Cardiac septum (tissue), 1 donor: ENCODE measurements at regions not wholly inside any gene's neighbourhood (a gene's known extent, or its start where the extent isn't known, plus 50 kb on each side); places are given as distances from the start of the nearest gene placed in this dataset.

Experiments used
- DNase-seq: peaks from one replicate; pipeline ENCODE4 v3.0.0-alpha.2; 2020; ENCODE audit warnings: low spot score
- intact Hi-C: fragments of 100-400 bp; cut with DNase I; formaldehyde crosslinking; loops from one replicate; pipeline ENCODE4 v1.14.0; 2022
- donor health status: DM: no; HTN: no; CAD: no.

- intact Hi-C loops: no loop called here
- no peak for DNase-seq
Measured at GRCh38 chr1:82632155-82632554, 831.4 kb downstream of the ADGRL2 start.

- no peak for DNase-seq
- intact Hi-C loops: no loop called here
Measured at GRCh38 chr1:82628887-82629286, 828.2 kb downstream of the ADGRL2 start.

- DNase-seq: no peak
Measured at GRCh38 chr1:82625537-82625936, 824.8 kb downstream of the ADGRL2 start.

GRCh38 chr1:82621076-82621475 lies 820.3 kb downstream of the ADGRL2 start:
- DNase-seq: no peak
- intact Hi-C loops: no loop called here

More at GRCh38 chr1:82625537-82625936, 824.8 kb downstream of the ADGRL2 start:
- intact Hi-C loops: no loop called here

- DNase-seq: no peak
- intact Hi-C loops: no loop called here
Measured at GRCh38 chr1:82614090-82614489, 813.4 kb downstream of the ADGRL2 start.

- DNase-seq: no peak
- intact Hi-C loops: no loop called here
Measured at GRCh38 chr1:82612986-82613385, 812.3 kb downstream of the ADGRL2 start.

- DNase-seq: no peak
- intact Hi-C loops: no loop called here
Measured at GRCh38 chr1:82606546-82606945, 805.8 kb downstream of the ADGRL2 start.

- intact Hi-C loops: no loop called here
- no peak for DNase-seq
Measured at GRCh38 chr1:82604524-82604923, 803.8 kb downstream of the ADGRL2 start.

GRCh38 chr1:82600314-82600713 lies 799.6 kb downstream of the ADGRL2 start:
- intact Hi-C loops: no loop called here
- DNase-seq: no peak

- no peak for DNase-seq
- intact Hi-C loops: no loop called here
Measured at GRCh38 chr1:82598812-82599211, 798.1 kb downstream of the ADGRL2 start.

GRCh38 chr1:82598337-82598736 lies 797.6 kb downstream of the ADGRL2 start:
- intact Hi-C loops: no loop called here
- no peak for DNase-seq

GRCh38 chr1:82597649-82598048 lies 796.9 kb downstream of the ADGRL2 start:
- intact Hi-C loops: no loop called here
- no peak for DNase-seq

- no peak for DNase-seq
Measured at GRCh38 chr1:82597141-82597540, 796.4 kb downstream of the ADGRL2 start.

GRCh38 chr1:82593561-82593960 lies 792.8 kb downstream of the ADGRL2 start:
- intact Hi-C loops: no loop called here
- DNase-seq: no peak

More at GRCh38 chr1:82597141-82597540, 796.4 kb downstream of the ADGRL2 start:
- intact Hi-C loops: no loop called here

GRCh38 chr1:82589588-82589987 lies 788.9 kb downstream of the ADGRL2 start:
- intact Hi-C loops: no loop called here
- DNase-seq: no peak

GRCh38 chr1:82587371-82587770 lies 786.6 kb downstream of the ADGRL2 start:
- no peak for DNase-seq
- intact Hi-C loops: no loop called here

GRCh38 chr1:82586473-82586872 lies 785.7 kb downstream of the ADGRL2 start:
- intact Hi-C loops: no loop called here

GRCh38 chr1:82582347-82582746 lies 781.6 kb downstream of the ADGRL2 start:
- intact Hi-C loops: no loop called here

More at GRCh38 chr1:82586473-82586872, 785.7 kb downstream of the ADGRL2 start:
- no peak for DNase-seq

GRCh38 chr1:82578086-82578726 lies 777.5 kb downstream of the ADGRL2 start:
- intact Hi-C loops: no loop called here
- no peak for DNase-seq

More at GRCh38 chr1:82582347-82582746, 781.6 kb downstream of the ADGRL2 start:
- no peak for DNase-seq

GRCh38 chr1:82567348-82567747 lies 766.6 kb downstream of the ADGRL2 start:
- intact Hi-C loops: no loop called here
- DNase-seq: no peak

GRCh38 chr1:82565546-82565945 lies 764.8 kb downstream of the ADGRL2 start:
- intact Hi-C loops: no loop called here
- no peak for DNase-seq

- no peak for DNase-seq
- intact Hi-C loops: no loop called here
Measured at GRCh38 chr1:82565146-82565545, 764.4 kb downstream of the ADGRL2 start.
